ENCODE measurements at regions not wholly inside any gene's neighbourhood (a gene's known extent, or its start where the extent isn't known, plus 50 kb on each side); places are given as distances from the start of the nearest gene placed in this dataset.
"Not testable (repeated sequence)": the region's sequence is repeated elsewhere in the genome, so short reads cannot be mapped to it uniquely, and the experiment has no call there.

DNA sequence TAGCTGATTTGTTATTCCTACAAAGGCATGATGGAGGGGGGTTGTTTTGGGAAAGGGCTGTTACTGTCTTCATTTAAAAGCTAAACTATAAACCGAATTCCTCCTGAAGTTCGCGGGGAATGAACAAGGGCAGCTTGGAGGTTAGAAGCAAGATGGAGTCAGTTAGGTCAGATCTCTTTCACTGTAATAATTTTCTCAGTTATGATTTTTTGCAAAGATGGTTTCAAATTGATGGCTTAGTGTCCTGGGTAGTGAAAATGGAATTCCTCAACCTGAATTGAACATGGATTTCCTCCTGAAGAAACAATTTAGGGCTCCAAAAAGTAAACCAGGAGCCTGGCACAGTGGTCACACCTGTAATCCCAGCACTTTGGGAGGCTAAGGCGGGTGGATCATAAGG lies 96.6 kb upstream of the SNRPN start:
- not testable (repeated sequence) for H3K4me3 Mint-ChIP-seq; H3K27ac Mint-ChIP-seq; ATAC-seq (replicated peaks); DNase-seq; H3K9me3 Mint-ChIP-seq; H3K36me3 Mint-ChIP-seq (ENCODE audit: insufficient read depth); H3K4me1 Mint-ChIP-seq (ENCODE audit: low read depth in 2 of 2)
- H3K27me3 Mint-ChIP-seq = peaks cover 0 to 16% of the 10 kb centered on the region in 2 donors

DNA sequence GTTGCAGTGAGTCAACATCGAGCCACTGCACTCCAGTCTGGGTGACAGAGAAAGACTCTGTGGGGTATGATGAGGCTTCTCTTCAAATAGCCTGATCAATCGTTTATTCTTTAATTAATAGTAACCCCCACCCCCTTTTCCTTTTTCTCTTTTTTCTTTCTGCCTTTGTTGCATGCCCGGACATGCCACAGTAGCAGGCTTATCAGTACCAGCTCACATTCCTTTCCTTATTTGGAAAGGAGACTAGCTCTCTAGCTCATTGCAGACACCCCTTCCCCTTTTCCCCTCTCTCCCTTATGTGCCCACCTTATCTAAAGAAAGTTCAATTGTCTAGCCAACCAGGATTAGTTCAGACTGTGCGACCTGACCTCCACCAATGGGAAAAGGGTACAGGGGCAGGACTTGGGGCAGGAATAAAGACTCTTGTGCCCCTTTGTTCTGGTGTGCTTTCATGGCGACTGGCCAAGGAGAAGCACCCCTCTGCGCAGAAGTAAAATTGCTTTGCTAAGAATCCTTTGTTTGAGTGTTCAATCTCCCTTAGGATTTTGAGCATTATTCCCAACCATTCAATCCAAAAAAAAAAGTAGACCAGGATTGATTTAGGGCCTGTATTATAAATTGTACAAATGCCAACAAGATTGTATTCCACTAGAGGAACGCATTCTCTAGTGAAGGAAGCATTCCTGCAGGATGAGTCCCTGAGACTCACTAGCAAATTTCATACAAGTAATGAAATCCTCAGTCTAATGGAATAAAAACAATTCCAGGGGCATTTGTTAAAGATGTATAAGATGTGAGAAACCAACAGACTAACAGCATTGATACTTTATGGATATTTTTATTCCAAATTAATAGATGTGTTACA lies 95.8 kb upstream of the SNRPN start:
- no peak for ATAC-seq (replicated peaks)
- peaks cover 0 to 16% of the 10 kb centered on the region in 2 donors for H3K27me3 Mint-ChIP-seq
- no peak overlapping the region for H3K27ac Mint-ChIP-seq
- DNase-seq = no peak
- peaks cover 0 to 9% of the 10 kb centered on the region in 2 donors for H3K9me3 Mint-ChIP-seq
- no peaks in the 10 kb centered on the region for H3K4me1 Mint-ChIP-seq (ENCODE audit: low read depth in 2 of 2)
- no peak overlapping the region for H3K4me3 Mint-ChIP-seq
- no peaks in the 10 kb centered on the region for H3K36me3 Mint-ChIP-seq (ENCODE audit: insufficient read depth)

DNA sequence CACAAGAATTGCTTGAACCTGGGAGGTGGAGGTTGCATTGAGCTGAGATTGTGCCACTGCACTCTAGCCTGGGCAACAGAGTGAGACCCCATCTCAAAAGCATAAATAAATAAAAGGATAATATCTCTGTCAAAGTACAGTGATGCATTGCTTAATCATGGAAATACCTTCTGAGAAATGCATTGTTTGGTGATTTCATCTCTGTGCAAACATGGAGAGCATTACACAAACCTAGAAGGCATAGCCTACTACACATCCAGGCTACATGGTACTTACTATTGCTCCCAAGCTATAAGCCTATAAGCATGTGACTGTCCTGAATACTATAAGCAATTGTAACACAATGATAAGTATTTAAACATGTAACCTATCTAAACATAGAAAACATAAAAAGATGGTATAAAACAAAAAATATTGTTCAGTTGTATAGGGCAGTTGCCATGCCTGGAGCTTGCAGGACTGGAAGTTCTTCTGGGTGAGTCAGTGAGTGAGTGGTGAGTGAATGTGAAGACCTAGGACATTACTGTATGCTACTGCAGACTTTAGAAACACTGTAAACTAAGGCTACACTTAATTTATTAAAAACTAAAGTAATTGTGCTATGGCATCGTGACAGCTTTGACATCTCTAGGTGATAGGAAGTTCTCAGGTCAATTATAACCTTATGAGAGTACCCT lies 93.6 kb upstream of the SNRPN start:
- H3K4me1 Mint-ChIP-seq (ENCODE audit: low read depth in 2 of 2) = no peaks in the 10 kb centered on the region
- H3K27me3 Mint-ChIP-seq = peaks cover 0 to 16% of the 10 kb centered on the region in 2 donors
- H3K4me3 Mint-ChIP-seq = no peak overlapping the region
- DNase-seq (no peak), ATAC-seq (replicated peaks) (no peak)
- peaks cover 0 to 9% of the 10 kb centered on the region in 2 donors for H3K9me3 Mint-ChIP-seq
- H3K36me3 Mint-ChIP-seq (ENCODE audit: insufficient read depth) = no peaks in the 10 kb centered on the region
- H3K27ac Mint-ChIP-seq = no peak overlapping the region

DNA sequence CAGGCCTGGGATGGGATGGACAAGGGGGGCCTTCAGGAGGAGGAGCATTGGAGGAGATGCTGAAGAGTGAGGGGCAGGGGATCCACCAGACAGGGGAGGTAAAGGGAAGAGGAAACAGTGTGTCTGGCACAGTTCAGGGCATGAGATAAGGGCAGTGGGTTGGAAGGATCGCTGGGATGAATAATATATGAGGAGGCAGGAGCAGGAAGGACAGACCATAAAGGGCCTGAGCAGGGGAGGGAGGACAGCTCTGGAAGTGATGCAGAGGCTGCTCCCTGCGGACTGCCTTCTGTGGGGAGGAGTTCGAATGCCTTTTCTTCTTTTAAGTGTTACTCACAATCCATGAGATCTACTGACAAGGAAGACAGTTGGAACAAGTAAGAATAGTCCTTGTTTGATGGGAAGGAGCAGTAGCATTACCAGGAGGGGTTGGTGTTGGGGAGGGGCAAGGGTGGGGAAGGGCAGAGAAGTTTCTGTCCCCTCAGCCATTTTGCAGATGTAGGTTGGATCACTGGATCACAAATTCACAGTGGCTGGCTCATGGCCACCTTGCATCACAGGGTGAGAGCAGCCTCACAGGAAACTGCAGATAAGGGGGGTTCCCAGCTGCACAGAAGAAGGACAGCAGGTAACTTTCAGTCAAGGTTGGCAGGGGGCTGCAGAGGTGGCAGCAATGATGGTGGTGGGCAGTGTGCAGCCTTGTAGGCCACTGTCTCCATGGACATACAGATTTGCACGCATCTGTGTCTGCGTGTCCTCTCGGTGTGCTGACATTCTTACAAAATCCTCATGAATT lies 91.9 kb upstream of the SNRPN start:
- H3K27me3 Mint-ChIP-seq = peaks cover 0 to 9% of the 10 kb centered on the region in 2 donors
- H3K4me3 Mint-ChIP-seq = no peak overlapping the region
- DNase-seq (no peak), ATAC-seq (replicated peaks) (no peak)
- H3K27ac Mint-ChIP-seq = no peak overlapping the region
- H3K36me3 Mint-ChIP-seq (ENCODE audit: insufficient read depth) = no peaks in the 10 kb centered on the region
- H3K9me3 Mint-ChIP-seq = peaks cover 2 to 9% of the 10 kb centered on the region in 2 donors
- H3K4me1 Mint-ChIP-seq (ENCODE audit: low read depth in 2 of 2) = no peaks in the 10 kb centered on the region

DNA sequence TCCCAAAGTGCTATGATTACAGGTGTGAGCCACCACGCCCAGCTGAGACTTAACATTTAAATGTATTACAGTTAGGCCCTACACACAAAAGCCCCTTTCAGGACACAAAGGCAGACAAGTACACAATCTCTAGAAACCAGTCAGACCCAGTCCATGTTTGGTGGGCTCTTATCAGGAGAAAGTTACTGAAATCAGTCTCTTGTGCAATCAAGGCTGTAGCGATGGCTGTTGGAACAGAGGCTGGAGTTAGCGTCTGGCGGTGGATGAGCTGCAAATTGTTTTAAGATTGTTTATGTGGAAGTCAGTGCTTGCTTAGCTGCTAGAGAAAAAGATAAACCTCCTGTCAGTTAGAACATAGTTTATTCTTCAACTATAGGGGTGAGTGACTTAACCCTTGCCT lies 89.5 kb upstream of the SNRPN start:
- no peak for ATAC-seq (replicated peaks)

DNA sequence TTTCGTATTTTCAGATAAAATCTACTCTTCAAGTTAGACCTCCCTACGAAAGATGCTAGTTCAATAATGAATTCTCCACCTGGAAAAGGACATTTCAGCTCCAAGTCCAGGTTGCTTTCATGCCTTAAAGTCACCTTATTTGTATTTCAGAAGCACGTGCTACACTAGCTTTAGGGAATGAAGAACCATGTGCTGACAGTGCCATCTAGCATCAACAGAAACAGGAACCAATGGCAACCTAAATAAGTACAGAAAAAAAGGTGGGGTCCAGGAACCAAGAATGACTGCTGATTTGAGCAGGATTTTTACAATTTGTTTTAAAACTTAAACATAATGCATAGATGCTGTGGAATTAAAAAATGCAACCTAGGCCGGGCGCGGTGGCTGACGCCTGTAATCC lies 77.6 kb upstream of the SNRPN start:
- H3K27me3 Mint-ChIP-seq = no peaks in the 10 kb centered on the region
- peaks cover 3% of the 10 kb centered on the region in 2 donors for H3K4me1 Mint-ChIP-seq (ENCODE audit: low read depth in 2 of 2)
- no peak overlapping the region for H3K27ac Mint-ChIP-seq
- peaks cover 4 to 8% of the 10 kb centered on the region in 2 donors for H3K9me3 Mint-ChIP-seq
- no peaks in the 10 kb centered on the region for H3K36me3 Mint-ChIP-seq (ENCODE audit: insufficient read depth)
- ATAC-seq (replicated peaks) (no peak), DNase-seq (no peak)
- H3K4me3 Mint-ChIP-seq = no peak overlapping the region

More for the DNA sequence above, 89.5 kb upstream of the SNRPN start:
- peaks cover 2 to 9% of the 10 kb centered on the region in 2 donors for H3K9me3 Mint-ChIP-seq
- no peak overlapping the region for H3K4me3 Mint-ChIP-seq
- no peaks in the 10 kb centered on the region for H3K36me3 Mint-ChIP-seq (ENCODE audit: insufficient read depth)
- H3K4me1 Mint-ChIP-seq (ENCODE audit: low read depth in 2 of 2) = no peaks in the 10 kb centered on the region
- no peak for DNase-seq
- H3K27me3 Mint-ChIP-seq = no peaks in the 10 kb centered on the region
- H3K27ac Mint-ChIP-seq = no peak overlapping the region

DNA sequence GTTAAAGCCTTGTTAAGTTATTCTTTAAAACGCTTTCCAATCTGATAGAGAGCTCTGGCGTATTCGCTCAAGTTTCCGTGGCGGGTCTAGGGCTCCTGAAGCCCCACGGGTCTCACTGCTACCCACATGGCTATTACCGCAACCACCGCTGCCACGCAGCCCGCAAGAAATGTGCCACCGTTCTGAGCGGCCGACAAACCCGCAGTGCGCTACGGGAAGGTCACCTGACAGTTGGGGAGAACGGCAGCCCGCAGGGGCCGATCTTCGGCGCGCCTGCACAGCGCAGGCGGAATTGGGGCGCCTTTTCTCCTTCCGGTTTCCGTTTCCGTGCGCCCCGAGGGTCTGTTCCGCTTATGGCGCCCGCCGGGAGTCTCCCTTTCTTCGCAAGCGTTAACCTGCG lies 76.6 kb upstream of the SNRPN start:
- Mint-ChIP-seq H3K27ac (peak overlapping the region in 1 of 2 donors; percentile 44), H3K4me3 (peak overlapping the region; percentile 31 to 56)
- ATAC-seq (replicated peaks) = no peak

DNA sequence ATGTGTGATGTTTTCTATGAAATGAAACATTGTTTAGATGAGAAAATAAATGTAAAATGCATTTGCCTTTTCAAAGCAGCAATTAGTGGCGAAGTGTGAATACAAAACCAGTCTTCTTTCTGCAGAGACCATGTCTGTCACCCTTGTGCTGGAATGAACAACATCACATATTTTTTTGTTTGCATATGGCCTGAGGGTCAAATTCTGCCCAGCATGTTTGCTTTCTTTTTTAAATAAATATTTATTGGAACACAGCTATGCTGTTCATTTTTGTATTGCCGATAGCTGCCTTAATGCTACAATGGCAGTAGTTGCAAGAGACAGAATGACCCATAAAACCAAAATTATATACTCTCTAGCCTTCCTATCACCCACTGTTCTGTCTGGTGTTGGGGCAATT lies 75.3 kb upstream of the SNRPN start:
- peaks cover 0 to 8% of the 10 kb centered on the region in 2 donors for H3K9me3 Mint-ChIP-seq
- peaks cover 3% of the 10 kb centered on the region in 2 donors for H3K4me1 Mint-ChIP-seq (ENCODE audit: low read depth in 2 of 2)
- DNase-seq (no peak), ATAC-seq (replicated peaks) (no peak)
- no peaks in the 10 kb centered on the region for H3K27me3 Mint-ChIP-seq
- no peaks in the 10 kb centered on the region for H3K36me3 Mint-ChIP-seq (ENCODE audit: insufficient read depth)
- no peak overlapping the region for H3K27ac Mint-ChIP-seq
- no peak overlapping the region for H3K4me3 Mint-ChIP-seq

More for the DNA sequence above, 76.6 kb upstream of the SNRPN start:
- no peak for DNase-seq
- Mint-ChIP-seq H3K9me3 (peaks cover 2 to 8% of the 10 kb centered on the region in 2 donors), H3K4me1 (ENCODE audit: low read depth in 2 of 2) (peaks cover 3% of the 10 kb centered on the region in 2 donors), H3K27me3 (no peaks in the 10 kb centered on the region), H3K36me3 (ENCODE audit: insufficient read depth) (no peaks in the 10 kb centered on the region)

DNA sequence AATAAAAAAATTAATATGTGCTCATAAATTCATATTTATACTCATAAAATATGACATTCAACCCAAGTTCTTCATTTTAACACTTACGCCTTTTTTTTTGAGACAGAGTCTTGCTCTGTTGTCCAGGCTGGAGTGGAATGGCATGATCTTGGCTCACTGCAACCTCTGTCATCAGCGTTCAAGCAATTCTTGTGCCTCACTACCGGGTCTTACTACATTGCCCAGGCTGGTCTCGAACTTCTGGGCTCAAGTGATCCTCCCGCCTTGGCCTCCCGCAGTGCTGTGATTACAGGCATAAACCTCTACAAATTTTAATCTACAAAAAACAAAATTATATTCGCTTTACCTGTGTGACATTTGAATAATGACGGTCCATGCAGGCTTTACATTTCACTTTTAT lies 74.1 kb upstream of the SNRPN start:
- H3K9me3 Mint-ChIP-seq = peaks cover 0 to 8% of the 10 kb centered on the region in 2 donors
- H3K27me3 Mint-ChIP-seq = no peaks in the 10 kb centered on the region
- ATAC-seq (replicated peaks) (no peak), DNase-seq (no peak)
- H3K36me3 Mint-ChIP-seq (ENCODE audit: insufficient read depth) = no peaks in the 10 kb centered on the region
- H3K27ac Mint-ChIP-seq = no peak overlapping the region
- H3K4me3 Mint-ChIP-seq = no peak overlapping the region
- peaks cover 3% of the 10 kb centered on the region in 2 donors for H3K4me1 Mint-ChIP-seq (ENCODE audit: low read depth in 2 of 2)

DNA sequence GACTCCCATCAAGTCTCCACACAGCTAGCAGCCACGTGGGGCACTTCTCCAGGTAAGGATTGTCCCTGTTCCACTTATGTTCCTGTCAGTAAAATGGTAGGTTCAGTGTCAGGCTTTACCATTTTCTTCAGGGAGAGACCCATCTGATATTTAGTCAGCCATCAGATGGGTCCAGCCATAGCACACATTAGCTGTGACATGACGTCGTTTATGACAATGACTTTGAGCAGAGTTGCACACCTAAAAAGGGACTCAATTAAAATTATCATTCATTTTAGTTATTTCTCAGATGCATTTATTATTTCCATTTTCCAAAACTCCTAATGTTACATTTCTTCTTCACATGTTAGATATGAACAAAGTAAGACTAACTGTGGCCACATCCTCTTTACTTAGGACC lies 68.2 kb upstream of the SNRPN start:
- no peak overlapping the region for H3K27ac Mint-ChIP-seq
- no peak for DNase-seq
- H3K27me3 Mint-ChIP-seq = no peaks in the 10 kb centered on the region
- H3K36me3 Mint-ChIP-seq (ENCODE audit: insufficient read depth) = no peaks in the 10 kb centered on the region
- H3K9me3 Mint-ChIP-seq = peaks cover 1 to 9% of the 10 kb centered on the region in 2 donors
- no peak for ATAC-seq (replicated peaks)
- H3K4me1 Mint-ChIP-seq (ENCODE audit: low read depth in 2 of 2) = no peaks in the 10 kb centered on the region
- no peak overlapping the region for H3K4me3 Mint-ChIP-seq

DNA sequence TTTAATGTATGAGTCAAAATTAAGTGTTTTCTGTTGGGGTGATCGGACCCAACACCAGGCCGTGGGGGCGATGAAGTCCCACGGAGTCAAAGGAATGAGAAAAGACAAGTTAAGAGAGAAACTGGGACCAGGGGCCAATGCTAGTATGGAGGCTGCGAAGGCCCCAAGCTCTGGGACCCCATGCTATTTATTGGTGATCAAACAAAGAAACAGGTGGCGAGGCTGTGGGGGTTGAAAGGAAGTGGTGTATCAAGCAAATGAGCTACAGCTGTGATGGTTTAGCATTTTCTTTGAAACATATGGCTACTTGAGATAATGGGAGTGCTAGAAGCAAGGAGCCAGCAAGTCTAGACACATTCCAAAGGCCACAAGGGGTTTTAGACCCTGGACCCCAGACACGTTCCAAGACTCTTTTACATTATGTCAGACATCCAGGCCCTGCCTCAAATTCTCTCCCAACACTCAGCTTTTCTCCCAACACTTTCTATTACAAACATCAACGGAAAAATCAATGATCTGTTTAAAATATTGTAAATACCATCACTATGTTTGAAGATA lies 56.0 kb upstream of the SNRPN start:
- Mint-ChIP-seq H3K36me3 (ENCODE audit: insufficient read depth) (peaks cover 3% of the 10 kb centered on the region), H3K9me3 (peaks cover 5 to 14% of the 10 kb centered on the region in 2 donors), H3K4me3 (no peak overlapping the region), H3K27ac (no peak overlapping the region), H3K4me1 (ENCODE audit: low read depth in 2 of 2) (no peaks in the 10 kb centered on the region), H3K27me3 (no peaks in the 10 kb centered on the region)
- ATAC-seq (replicated peaks) = no peak
- no peak for DNase-seq

DNA sequence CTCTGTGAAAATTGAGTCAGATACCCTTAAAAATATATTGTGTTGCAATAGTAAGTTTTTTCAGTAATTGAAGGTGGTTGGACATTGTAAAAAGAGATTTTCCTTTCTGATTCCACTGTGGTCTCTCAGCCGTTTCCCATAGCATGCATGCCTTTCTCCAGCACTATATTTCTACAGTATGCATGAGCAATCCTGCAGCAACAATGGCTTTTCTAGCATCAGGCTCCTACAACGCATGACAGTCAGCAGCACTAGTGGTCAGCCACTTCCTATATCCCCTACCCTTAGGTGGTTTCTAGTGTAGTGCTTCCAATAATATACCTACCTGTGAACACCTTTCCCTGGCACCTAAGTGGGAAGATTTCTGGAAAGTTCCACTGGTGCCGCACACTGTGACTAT lies 55.4 kb upstream of the SNRPN start:
- Mint-ChIP-seq H3K4me1 (ENCODE audit: low read depth in 2 of 2) (no peaks in the 10 kb centered on the region), H3K9me3 (peaks cover 6 to 14% of the 10 kb centered on the region in 2 donors), H3K36me3 (ENCODE audit: insufficient read depth) (no peaks in the 10 kb centered on the region), H3K27me3 (no peaks in the 10 kb centered on the region), H3K4me3 (no peak overlapping the region), H3K27ac (no peak overlapping the region)
- ATAC-seq (replicated peaks) (no peak), DNase-seq (no peak)

DNA sequence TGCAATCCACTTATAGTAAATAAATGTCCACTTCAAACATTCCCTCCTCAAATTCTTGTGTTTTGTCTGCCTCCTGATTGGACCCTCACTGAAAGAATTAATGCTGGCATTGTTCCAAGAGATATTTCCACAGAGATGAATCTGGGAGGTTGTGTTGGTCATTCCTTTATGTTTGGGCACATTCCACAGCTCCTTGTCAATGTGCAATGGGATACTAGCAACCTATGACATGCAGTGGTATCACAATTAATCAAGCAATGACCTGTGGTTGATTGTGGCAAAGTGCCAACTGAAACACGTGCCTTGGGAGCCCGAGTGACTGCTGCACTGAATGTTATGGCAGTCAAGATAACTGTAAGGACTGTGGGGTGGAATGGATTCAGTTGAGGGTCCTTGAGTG lies 55.0 kb upstream of the SNRPN start:
- ATAC-seq (replicated peaks) (no peak), DNase-seq (no peak)
- H3K4me1 Mint-ChIP-seq (ENCODE audit: low read depth in 2 of 2) = no peaks in the 10 kb centered on the region
- no peak overlapping the region for H3K4me3 Mint-ChIP-seq
- peaks cover 6 to 14% of the 10 kb centered on the region in 2 donors for H3K9me3 Mint-ChIP-seq
- H3K27me3 Mint-ChIP-seq = no peaks in the 10 kb centered on the region
- H3K36me3 Mint-ChIP-seq (ENCODE audit: insufficient read depth) = no peaks in the 10 kb centered on the region
- H3K27ac Mint-ChIP-seq = no peak overlapping the region
